ENCODE measurements at regions not wholly inside any gene's neighbourhood (a gene's known extent, or its start where the extent isn't known, plus 50 kb on each side); places are given as distances from the start of the nearest gene placed in this dataset.
A peak's percentile ranks its signal among the peaks of the same experiment; 100 is the strongest.
"Not testable (repeated sequence)": the region's sequence is repeated elsewhere in the genome, so short reads cannot be mapped to it uniquely, and the experiment has no call there.

- Histone ChIP-seq H3K27me3 (ENCODE audit: insufficient read depth, low read length) (no peaks in the 10 kb centered on the region), H3K4me2 (ENCODE audit: insufficient read depth, low read length) (no peak overlapping the region), H3K4me1 (ENCODE audit: insufficient read depth, low read length) (peaks cover 27% of the 10 kb centered on the region), H4K20me1 (ENCODE audit: insufficient read depth, low read length) (no peaks in the 10 kb centered on the region), H2AFZ (ENCODE audit: low read length) (no peak overlapping the region), H3K4me3 (ENCODE audit: insufficient read depth, low read length) (no peak overlapping the region), H3K9me3 (ENCODE audit: low read depth, low read length) (no peaks in the 10 kb centered on the region), H3K36me3 (ENCODE audit: insufficient read depth, low read length) (no peaks in the 10 kb centered on the region), H3K27ac (ENCODE audit: low read depth, low read length) (no peak overlapping the region), H3K79me2 (ENCODE audit: insufficient read depth, low read length) (no peaks in the 10 kb centered on the region)
- no peak for TF ChIP-seq CTCF (IDR thresholded peaks at IDR 0.05; ENCODE audit: extremely low read depth, low read depth, low read length)
- DNase-seq (ENCODE audit: insufficient read length, low spot score, missing footprints): no peak
These were observed 180.5 kb downstream of the FCRL5 start for GRCh38 chr1:157371826-157372225.

GRCh38 chr1:157371221-157371620 is 181.1 kb downstream of the FCRL5 start:
- Histone ChIP-seq H3K4me1 (ENCODE audit: insufficient read depth, low read length) (peaks cover 21% of the 10 kb centered on the region), H3K79me2 (ENCODE audit: insufficient read depth, low read length) (no peaks in the 10 kb centered on the region), H3K9me3 (ENCODE audit: low read depth, low read length) (no peaks in the 10 kb centered on the region), H3K36me3 (ENCODE audit: insufficient read depth, low read length) (no peaks in the 10 kb centered on the region), H3K27me3 (ENCODE audit: insufficient read depth, low read length) (no peaks in the 10 kb centered on the region), H2AFZ (ENCODE audit: low read length) (no peak overlapping the region), H3K27ac (ENCODE audit: low read depth, low read length) (no peak overlapping the region), H3K4me2 (ENCODE audit: insufficient read depth, low read length) (no peak overlapping the region), H4K20me1 (ENCODE audit: insufficient read depth, low read length) (no peaks in the 10 kb centered on the region), H3K4me3 (ENCODE audit: insufficient read depth, low read length) (no peak overlapping the region)
- TF ChIP-seq CTCF (IDR thresholded peaks at IDR 0.05; ENCODE audit: extremely low read depth, low read depth, low read length): no peak
- no peak for DNase-seq (ENCODE audit: insufficient read length, low spot score, missing footprints)

- no peak overlapping the region for H3K27ac ChIP-seq (ENCODE audit: low read depth, low read length)
- H3K9me3 ChIP-seq (ENCODE audit: low read depth, low read length): no peaks in the 10 kb centered on the region
- peaks cover 20% of the 10 kb centered on the region for H3K4me1 ChIP-seq (ENCODE audit: insufficient read depth, low read length)
- H4K20me1 ChIP-seq (ENCODE audit: insufficient read depth, low read length): no peaks in the 10 kb centered on the region
- no peaks in the 10 kb centered on the region for H3K79me2 ChIP-seq (ENCODE audit: insufficient read depth, low read length)
- DNase-seq (ENCODE audit: insufficient read length, low spot score, missing footprints): no peak
- H3K27me3 ChIP-seq (ENCODE audit: insufficient read depth, low read length): no peaks in the 10 kb centered on the region
- H3K36me3 ChIP-seq (ENCODE audit: insufficient read depth, low read length): no peaks in the 10 kb centered on the region
- TF ChIP-seq CTCF (IDR thresholded peaks at IDR 0.05; ENCODE audit: extremely low read depth, low read depth, low read length): no peak
- no peak overlapping the region for H2AFZ ChIP-seq (ENCODE audit: low read length)
- H3K4me3 ChIP-seq (ENCODE audit: insufficient read depth, low read length): no peak overlapping the region
- H3K4me2 ChIP-seq (ENCODE audit: insufficient read depth, low read length): no peak overlapping the region
These were observed 181.6 kb downstream of the FCRL5 start for GRCh38 chr1:157370698-157371097.

GRCh38 chr1:157369808-157370521 is 182.3 kb downstream of the FCRL5 start:
- H4K20me1 ChIP-seq (ENCODE audit: insufficient read depth, low read length): no peaks in the 10 kb centered on the region
- H3K4me1 ChIP-seq (ENCODE audit: insufficient read depth, low read length): peaks cover 20% of the 10 kb centered on the region
- TF ChIP-seq CTCF (IDR thresholded peaks at IDR 0.05; ENCODE audit: extremely low read depth, low read depth, low read length): peak; percentile 89
- H3K27me3 ChIP-seq (ENCODE audit: insufficient read depth, low read length): no peaks in the 10 kb centered on the region
- H3K79me2 ChIP-seq (ENCODE audit: insufficient read depth, low read length): no peaks in the 10 kb centered on the region
- H2AFZ ChIP-seq (ENCODE audit: low read length): peak overlapping the region; percentile 69
- H3K27ac ChIP-seq (ENCODE audit: low read depth, low read length): no peak overlapping the region
- no peaks in the 10 kb centered on the region for H3K9me3 ChIP-seq (ENCODE audit: low read depth, low read length)
- DNase-seq (ENCODE audit: insufficient read length, low spot score, missing footprints): peak; percentile 73
- H3K4me3 ChIP-seq (ENCODE audit: insufficient read depth, low read length): no peak overlapping the region
- H3K36me3 ChIP-seq (ENCODE audit: insufficient read depth, low read length): no peaks in the 10 kb centered on the region
- peak overlapping the region; percentile 59 for H3K4me2 ChIP-seq (ENCODE audit: insufficient read depth, low read length)

DNA sequence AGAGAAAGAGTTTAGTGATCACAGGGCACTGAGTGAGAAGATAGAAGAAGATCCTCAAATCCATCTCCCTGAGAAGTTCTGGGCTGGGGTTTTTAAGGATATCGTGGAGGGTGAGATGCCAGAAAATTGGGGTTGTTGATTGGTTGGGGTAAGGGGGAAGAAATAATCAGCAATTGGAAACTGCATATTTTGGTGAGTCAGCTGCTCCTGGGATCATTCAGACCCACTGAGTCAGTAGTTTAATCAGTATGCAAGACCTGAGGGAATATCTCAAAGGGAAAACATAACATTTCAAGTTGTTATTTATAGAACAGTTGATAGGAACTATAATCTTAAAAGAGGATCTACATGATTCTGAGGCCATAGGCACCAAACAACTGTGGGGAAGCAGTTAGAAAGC is 183.4 kb downstream of the FCRL5 start:
- Histone ChIP-seq H3K4me2 (ENCODE audit: insufficient read depth, low read length) (peak overlapping the region; percentile 59), H3K4me1 (ENCODE audit: insufficient read depth, low read length) (peaks cover 20% of the 10 kb centered on the region)
- peak; percentile 42 for DNase-seq (ENCODE audit: insufficient read length, low spot score, missing footprints)
- not testable (repeated sequence) for H4K20me1 ChIP-seq (ENCODE audit: insufficient read depth, low read length); H3K79me2 ChIP-seq (ENCODE audit: insufficient read depth, low read length); H2AFZ ChIP-seq (ENCODE audit: low read length); H3K27me3 ChIP-seq (ENCODE audit: insufficient read depth, low read length); H3K4me3 ChIP-seq (ENCODE audit: insufficient read depth, low read length); H3K9me3 ChIP-seq (ENCODE audit: low read depth, low read length); H3K27ac ChIP-seq (ENCODE audit: low read depth, low read length); H3K36me3 ChIP-seq (ENCODE audit: insufficient read depth, low read length)
